ENCODE measurements at regions not wholly inside any gene's neighbourhood (a gene's known extent, or its start where the extent isn't known, plus 50 kb on each side); places are given as distances from the start of the nearest gene placed in this dataset.

DNA sequence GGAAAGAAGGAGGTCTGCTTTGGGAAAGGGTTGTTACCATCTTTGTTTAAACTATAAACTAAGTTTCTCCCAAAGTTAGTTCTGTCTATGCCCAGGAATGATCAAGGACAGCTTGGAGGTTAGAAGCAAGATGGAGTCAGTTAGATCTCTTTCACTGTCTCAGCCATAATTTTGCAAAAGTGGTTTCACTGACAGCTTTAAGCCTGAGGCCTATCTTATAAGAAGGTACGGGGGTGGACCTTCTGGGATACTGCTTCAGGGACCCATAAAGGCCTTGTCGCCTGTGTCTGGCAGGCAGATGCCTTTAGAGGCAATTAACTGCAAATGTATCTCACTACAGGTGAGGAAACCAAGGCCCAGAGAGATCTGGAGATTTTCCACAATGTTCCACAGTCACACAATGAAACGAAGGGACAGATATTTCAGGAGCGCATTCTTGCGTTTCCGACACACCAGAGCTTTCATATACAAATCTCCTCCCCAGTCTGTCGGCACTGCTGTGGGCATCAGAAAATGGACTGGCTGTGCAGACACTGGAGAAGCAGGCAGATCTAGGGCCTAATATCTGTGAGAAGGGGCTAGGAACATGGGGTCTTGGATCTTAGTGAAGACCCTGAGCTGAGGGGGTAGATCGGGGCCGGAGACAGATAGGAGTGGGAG is 169.5 kb upstream of the SMAD3 start:
- no peak overlapping the region for H3K4me3 ChIP-seq (ENCODE audit: control insufficient read depth in 2 of 3, extremely low read depth in 1 of 3, insufficient read depth in 2 of 3, low read depth in 1 of 3, low read length in 3 of 3)
- H3K79me2 ChIP-seq (ENCODE audit: control insufficient read depth, insufficient read depth, low read length): no peaks in the 10 kb centered on the region
- DNase-seq (ENCODE audit: low read depth, low spot score) (no peak), FAIRE-seq (no peak)
- no peak overlapping the region for H3K27ac ChIP-seq (ENCODE audit: control insufficient read depth, insufficient read depth, low read length)
- H3K36me3 ChIP-seq (ENCODE audit: control insufficient read depth in 2 of 2, extremely low read depth in 1 of 2, insufficient read depth in 2 of 2, low read length in 2 of 2): no peaks in the 10 kb centered on the region
- no peak overlapping the region for H3K9ac ChIP-seq (ENCODE audit: control insufficient read depth, extremely low read depth, insufficient read depth, low read length)
- H2AFZ ChIP-seq (ENCODE audit: control insufficient read depth, low read length): no peak overlapping the region
- H4K20me1 ChIP-seq (ENCODE audit: control insufficient read depth, extremely low read depth, insufficient read depth, low read length): no peaks in the 10 kb centered on the region
- dilution Hi-C loops (cut with MboI; ENCODE audit: extremely low pct_ligation_motif_present, low sequenced_read_pairs): no loop called here
- no peak for TF ChIP-seq EZH2 (IDR thresholded peaks at IDR 0.05; ENCODE audit: low read length)
- TF ChIP-seq, protein P1, sequence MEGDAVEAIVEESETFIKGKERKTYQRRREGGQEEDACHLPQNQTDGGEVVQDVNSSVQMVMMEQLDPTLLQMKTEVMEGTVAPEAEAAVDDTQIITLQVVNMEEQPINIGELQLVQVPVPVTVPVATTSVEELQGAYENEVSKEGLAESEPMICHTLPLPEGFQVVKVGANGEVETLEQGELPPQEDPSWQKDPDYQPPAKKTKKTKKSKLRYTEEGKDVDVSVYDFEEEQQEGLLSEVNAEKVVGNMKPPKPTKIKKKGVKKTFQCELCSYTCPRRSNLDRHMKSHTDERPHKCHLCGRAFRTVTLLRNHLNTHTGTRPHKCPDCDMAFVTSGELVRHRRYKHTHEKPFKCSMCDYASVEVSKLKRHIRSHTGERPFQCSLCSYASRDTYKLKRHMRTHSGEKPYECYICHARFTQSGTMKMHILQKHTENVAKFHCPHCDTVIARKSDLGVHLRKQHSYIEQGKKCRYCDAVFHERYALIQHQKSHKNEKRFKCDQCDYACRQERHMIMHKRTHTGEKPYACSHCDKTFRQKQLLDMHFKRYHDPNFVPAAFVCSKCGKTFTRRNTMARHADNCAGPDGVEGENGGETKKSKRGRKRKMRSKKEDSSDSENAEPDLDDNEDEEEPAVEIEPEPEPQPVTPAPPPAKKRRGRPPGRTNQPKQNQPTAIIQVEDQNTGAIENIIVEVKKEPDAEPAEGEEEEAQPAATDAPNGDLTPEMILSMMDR (optimal IDR thresholded peaks at IDR 0.05 in 1 of 3, IDR thresholded peaks at IDR 0.05 in 1 of 3, conservative IDR thresholded peaks at IDR 0.05 in 1 of 3; ENCODE audit: extremely low read depth in 1 of 3, insufficient read depth in 2 of 3, low read length in 3 of 3): no peak
- no peak overlapping the region for H3K4me2 ChIP-seq (ENCODE audit: control insufficient read depth, extremely low read depth, insufficient read depth, low read depth, low read length)
- H3K4me1 ChIP-seq (ENCODE audit: control insufficient read depth, extremely low read depth, insufficient read depth, low read length): no peaks in the 10 kb centered on the region
- no peaks in the 10 kb centered on the region for H3K9me1 ChIP-seq (ENCODE audit: control insufficient read depth, extremely low read depth, insufficient read depth, low read length)
- H3K27me3 ChIP-seq (ENCODE audit: control insufficient read depth, extremely low read depth, insufficient read depth, low read length): no peaks in the 10 kb centered on the region
- H3K9me3 ChIP-seq (ENCODE audit: control insufficient read depth, low read depth, low read length): no peaks in the 10 kb centered on the region

DNA sequence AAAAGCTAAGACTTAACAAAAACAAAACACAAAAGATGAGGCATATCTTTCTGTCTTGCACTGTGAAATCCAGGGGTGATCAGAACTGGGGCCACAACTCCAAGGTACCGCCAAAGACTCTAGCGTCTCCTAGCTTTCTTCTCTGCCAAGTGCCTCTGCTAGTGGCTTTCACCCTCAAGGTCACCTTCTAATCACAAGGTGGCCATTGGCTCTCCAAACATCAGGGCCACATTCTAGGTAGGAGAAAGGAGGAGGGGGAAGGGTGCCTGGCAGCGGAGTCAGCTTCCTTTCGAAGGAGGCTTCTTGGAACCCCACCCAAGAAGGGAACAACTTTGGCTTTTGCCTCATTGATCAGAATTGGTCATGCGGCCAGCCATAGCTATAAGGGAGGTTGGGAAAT is 168.8 kb upstream of the SMAD3 start:
- H3K36me3 ChIP-seq (ENCODE audit: control insufficient read depth in 2 of 2, extremely low read depth in 1 of 2, insufficient read depth in 2 of 2, low read length in 2 of 2): no peaks in the 10 kb centered on the region
- no peak overlapping the region for H3K27ac ChIP-seq (ENCODE audit: control insufficient read depth, insufficient read depth, low read length)
- H4K20me1 ChIP-seq (ENCODE audit: control insufficient read depth, extremely low read depth, insufficient read depth, low read length): no peaks in the 10 kb centered on the region
- no peak overlapping the region for H3K4me3 ChIP-seq (ENCODE audit: control insufficient read depth in 2 of 3, extremely low read depth in 1 of 3, insufficient read depth in 2 of 3, low read depth in 1 of 3, low read length in 3 of 3)
- H3K27me3 ChIP-seq (ENCODE audit: control insufficient read depth, extremely low read depth, insufficient read depth, low read length): no peaks in the 10 kb centered on the region
- DNase-seq (ENCODE audit: low read depth, low spot score) (no peak), FAIRE-seq (no peak)
- H3K4me2 ChIP-seq (ENCODE audit: control insufficient read depth, extremely low read depth, insufficient read depth, low read depth, low read length): no peak overlapping the region
- H2AFZ ChIP-seq (ENCODE audit: control insufficient read depth, low read length): no peak overlapping the region
- TF ChIP-seq, protein P1 (optimal IDR thresholded peaks at IDR 0.05 in 1 of 3, IDR thresholded peaks at IDR 0.05 in 1 of 3, conservative IDR thresholded peaks at IDR 0.05 in 1 of 3; ENCODE audit: extremely low read depth in 1 of 3, insufficient read depth in 2 of 3, low read length in 3 of 3): no peak
- no peak for TF ChIP-seq EZH2 (IDR thresholded peaks at IDR 0.05; ENCODE audit: low read length)
- no peaks in the 10 kb centered on the region for H3K4me1 ChIP-seq (ENCODE audit: control insufficient read depth, extremely low read depth, insufficient read depth, low read length)
- no peak overlapping the region for H3K9ac ChIP-seq (ENCODE audit: control insufficient read depth, extremely low read depth, insufficient read depth, low read length)
- H3K9me3 ChIP-seq (ENCODE audit: control insufficient read depth, low read depth, low read length): no peaks in the 10 kb centered on the region
- dilution Hi-C loops (cut with MboI; ENCODE audit: extremely low pct_ligation_motif_present, low sequenced_read_pairs): no loop called here
- no peaks in the 10 kb centered on the region for H3K9me1 ChIP-seq (ENCODE audit: control insufficient read depth, extremely low read depth, insufficient read depth, low read length)
- no peaks in the 10 kb centered on the region for H3K79me2 ChIP-seq (ENCODE audit: control insufficient read depth, insufficient read depth, low read length)
